ENCODE measurements at regions not wholly inside any gene's neighbourhood (a gene's known extent, or its start where the extent isn't known, plus 50 kb on each side); places are given as distances from the start of the nearest gene placed in this dataset.

DNA sequence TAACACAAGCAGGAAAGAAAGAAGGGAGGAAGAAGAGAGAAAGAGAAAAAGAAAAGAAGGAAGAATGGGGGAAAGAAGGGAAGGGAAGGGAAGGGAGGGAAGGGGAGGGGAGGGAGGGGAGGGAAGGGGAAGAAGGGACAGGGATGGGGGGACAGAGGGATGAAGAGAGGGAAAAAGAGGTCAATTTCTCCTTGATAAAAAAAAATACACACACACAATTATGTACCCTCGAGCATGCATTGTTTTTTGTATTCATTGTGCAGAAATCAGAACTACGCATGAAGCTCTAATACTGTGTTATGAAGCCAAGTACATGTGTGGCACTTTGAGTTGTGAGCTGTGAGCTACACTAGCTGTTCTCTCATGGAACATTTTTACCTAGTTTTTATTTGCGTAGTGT, 274.9 kb upstream of the CDH18 start:
- no peaks in the 10 kb centered on the region for H3K27me3 ChIP-seq (replicated peaks in 1 of 4; ENCODE audit: control extremely low read depth in 1 of 4, control insufficient read depth in 3 of 4, insufficient read depth in 4 of 4, low read length in 3 of 4)
- peaks cover 0 to 1% (median 0%) of the 10 kb centered on the region in 3 donors for H3K9me3 ChIP-seq (ENCODE audit: control extremely low read depth in 1 of 3, control insufficient read depth in 2 of 3, insufficient read depth in 1 of 3, low read length in 2 of 3)
- no peak overlapping the region for H3K4me3 ChIP-seq (ENCODE audit: control extremely low read depth in 1 of 5, extremely low read depth in 1 of 5, insufficient read depth in 1 of 5, low read depth in 2 of 5, low read length in 4 of 5)
- DNase-seq (no peak), ATAC-seq (ENCODE audit: low read depth) (no peak)
- Mint-ChIP-seq H3K9me3 (ENCODE audit: insufficient read depth) (peaks cover 5% of the 10 kb centered on the region), H3K27me3 (no peaks in the 10 kb centered on the region), H3K4me1 (no peaks in the 10 kb centered on the region), H3K27ac (no peak overlapping the region), H3K4me3 (no peak overlapping the region)
- no peak overlapping the region for H3K27ac ChIP-seq (ENCODE audit: low read length in 2 of 2)
- POLR2A ChIA-PET: no interaction called here
- no peak for TF ChIP-seq EZH2 (IDR thresholded peaks at IDR 0.05; ENCODE audit: borderline replicate concordance, insufficient read depth, low read depth, low read length, poor library complexity, severe bottlenecking)
- TF ChIP-seq, protein P1, sequence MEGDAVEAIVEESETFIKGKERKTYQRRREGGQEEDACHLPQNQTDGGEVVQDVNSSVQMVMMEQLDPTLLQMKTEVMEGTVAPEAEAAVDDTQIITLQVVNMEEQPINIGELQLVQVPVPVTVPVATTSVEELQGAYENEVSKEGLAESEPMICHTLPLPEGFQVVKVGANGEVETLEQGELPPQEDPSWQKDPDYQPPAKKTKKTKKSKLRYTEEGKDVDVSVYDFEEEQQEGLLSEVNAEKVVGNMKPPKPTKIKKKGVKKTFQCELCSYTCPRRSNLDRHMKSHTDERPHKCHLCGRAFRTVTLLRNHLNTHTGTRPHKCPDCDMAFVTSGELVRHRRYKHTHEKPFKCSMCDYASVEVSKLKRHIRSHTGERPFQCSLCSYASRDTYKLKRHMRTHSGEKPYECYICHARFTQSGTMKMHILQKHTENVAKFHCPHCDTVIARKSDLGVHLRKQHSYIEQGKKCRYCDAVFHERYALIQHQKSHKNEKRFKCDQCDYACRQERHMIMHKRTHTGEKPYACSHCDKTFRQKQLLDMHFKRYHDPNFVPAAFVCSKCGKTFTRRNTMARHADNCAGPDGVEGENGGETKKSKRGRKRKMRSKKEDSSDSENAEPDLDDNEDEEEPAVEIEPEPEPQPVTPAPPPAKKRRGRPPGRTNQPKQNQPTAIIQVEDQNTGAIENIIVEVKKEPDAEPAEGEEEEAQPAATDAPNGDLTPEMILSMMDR (IDR thresholded peaks at IDR 0.05): no peak
- no peaks in the 10 kb centered on the region for H3K36me3 ChIP-seq (replicated peaks in 1 of 2; ENCODE audit: control extremely low read depth in 1 of 2, control insufficient read depth in 1 of 2, extremely low read depth in 1 of 2, insufficient read depth in 2 of 2, low read length in 1 of 2)
- H3K9ac ChIP-seq (ENCODE audit: low read length): no peak overlapping the region
- no peak overlapping the region for H2AFZ ChIP-seq (ENCODE audit: insufficient read depth, low read depth, low read length, poor library complexity, severe bottlenecking)
- no peaks in the 10 kb centered on the region for H3K79me2 ChIP-seq (ENCODE audit: control insufficient read depth, insufficient read depth, low read length)
- no peaks in the 10 kb centered on the region for H4K20me1 ChIP-seq (ENCODE audit: control insufficient read depth, insufficient read depth, low read length, poor library complexity, severe bottlenecking)
- WGBS (ENCODE audit: insufficient coverage): no CpG with 5 or more reads among the region's 3 CpGs
- no peaks in the 10 kb centered on the region for H3K4me1 ChIP-seq (ENCODE audit: control insufficient read depth in 2 of 2, insufficient read depth in 2 of 2, low read length in 2 of 2)
- H3K4me2 ChIP-seq (replicated peaks; ENCODE audit: low read depth, low read length, poor library complexity, severe bottlenecking): no peak overlapping the region
- intact Hi-C loops (cut with micrococcal nuclease): no loop called here
- CTCF ChIA-PET: no interaction called here

- Histone ChIP-seq H3K27ac (ENCODE audit: low read length in 2 of 2) (no peak overlapping the region), H4K20me1 (ENCODE audit: control insufficient read depth, insufficient read depth, low read length, poor library complexity, severe bottlenecking) (no peaks in the 10 kb centered on the region), H3K4me1 (ENCODE audit: control insufficient read depth in 2 of 2, insufficient read depth in 2 of 2, low read length in 2 of 2) (no peaks in the 10 kb centered on the region), H2AFZ (ENCODE audit: insufficient read depth, low read depth, low read length, poor library complexity, severe bottlenecking) (no peak overlapping the region), H3K4me3 (ENCODE audit: control extremely low read depth in 1 of 5, extremely low read depth in 1 of 5, insufficient read depth in 1 of 5, low read depth in 2 of 5, low read length in 4 of 5) (no peak overlapping the region), H3K27me3 (replicated peaks in 1 of 4; ENCODE audit: control extremely low read depth in 1 of 4, control insufficient read depth in 3 of 4, insufficient read depth in 4 of 4, low read length in 3 of 4) (no peaks in the 10 kb centered on the region), H3K4me2 (replicated peaks; ENCODE audit: low read depth, low read length, poor library complexity, severe bottlenecking) (no peak overlapping the region), H3K9ac (ENCODE audit: low read length) (no peak overlapping the region), H3K79me2 (ENCODE audit: control insufficient read depth, insufficient read depth, low read length) (no peaks in the 10 kb centered on the region), H3K36me3 (replicated peaks in 1 of 2; ENCODE audit: control extremely low read depth in 1 of 2, control insufficient read depth in 1 of 2, extremely low read depth in 1 of 2, insufficient read depth in 2 of 2, low read length in 1 of 2) (no peaks in the 10 kb centered on the region), H3K9me3 (ENCODE audit: control extremely low read depth in 1 of 3, control insufficient read depth in 2 of 3, insufficient read depth in 1 of 3, low read length in 2 of 3) (peaks cover 0 to 7% (median 2%) of the 10 kb centered on the region in 3 donors)
- ATAC-seq (ENCODE audit: low read depth) (no peak), DNase-seq (no peak)
- intact Hi-C loops (cut with micrococcal nuclease): no loop called here
- Mint-ChIP-seq H3K27ac (no peak overlapping the region), H3K27me3 (no peaks in the 10 kb centered on the region), H3K4me3 (no peak overlapping the region), H3K4me1 (no peaks in the 10 kb centered on the region), H3K9me3 (ENCODE audit: insufficient read depth) (peaks cover 8% of the 10 kb centered on the region)
- no CpG with 5 or more reads among the region's 4 CpGs for WGBS (ENCODE audit: insufficient coverage)
- TF ChIP-seq, protein P1 (IDR thresholded peaks at IDR 0.05): no peak
- no peak for TF ChIP-seq EZH2 (IDR thresholded peaks at IDR 0.05; ENCODE audit: borderline replicate concordance, insufficient read depth, low read depth, low read length, poor library complexity, severe bottlenecking)
- POLR2A ChIA-PET: no interaction called here
- CTCF ChIA-PET: no interaction called here
Measured at GRCh38 chr5:20254748-20255147, 266.7 kb upstream of the CDH18 start.

Data from B cell (primary cell).